WTC11 (cell line): ENCODE measurements at regions not wholly inside any gene's neighbourhood (a gene's known extent, or its start where the extent isn't known, plus 50 kb on each side); places are given as distances from the start of the nearest gene placed in this dataset.

Experiments used
- E2F1 ChIP-seq: sonication (generic); formaldehyde crosslinking; IDR thresholded peaks from 2 replicates; pipeline ENCODE4 v1.8.0; 2022; ENCODE audit warnings: mild to moderate bottlenecking, missing genetic modification reagents
- SMAD3 ChIP-seq: sonication (generic); formaldehyde crosslinking; IDR thresholded peaks from 2 replicates; pipeline ENCODE4 v1.8.0; 2022; ENCODE audit warnings: missing genetic modification reagents, mild to moderate bottlenecking, borderline replicate concordance
- SP1 ChIP-seq: sonication (generic); formaldehyde crosslinking; conservative IDR thresholded peaks from 2 replicates; pipeline ENCODE4 v1.8.1; 2022; ENCODE audit warnings: missing genetic modification reagents
- USF2 ChIP-seq: sonication (generic); formaldehyde crosslinking; IDR thresholded peaks from 2 replicates; pipeline ENCODE4 v1.8.1; 2023; ENCODE audit warnings: mild to moderate bottlenecking, missing genetic modification reagents, moderate library complexity
- TF ChIP-seq, protein P1 (sequence below): fragments of 200-600 bp; IDR thresholded peaks from 2 replicates; pipeline ENCODE4 v1.8.0; 2022; ENCODE audit warnings: antibody characterized with exemption

DNA sequence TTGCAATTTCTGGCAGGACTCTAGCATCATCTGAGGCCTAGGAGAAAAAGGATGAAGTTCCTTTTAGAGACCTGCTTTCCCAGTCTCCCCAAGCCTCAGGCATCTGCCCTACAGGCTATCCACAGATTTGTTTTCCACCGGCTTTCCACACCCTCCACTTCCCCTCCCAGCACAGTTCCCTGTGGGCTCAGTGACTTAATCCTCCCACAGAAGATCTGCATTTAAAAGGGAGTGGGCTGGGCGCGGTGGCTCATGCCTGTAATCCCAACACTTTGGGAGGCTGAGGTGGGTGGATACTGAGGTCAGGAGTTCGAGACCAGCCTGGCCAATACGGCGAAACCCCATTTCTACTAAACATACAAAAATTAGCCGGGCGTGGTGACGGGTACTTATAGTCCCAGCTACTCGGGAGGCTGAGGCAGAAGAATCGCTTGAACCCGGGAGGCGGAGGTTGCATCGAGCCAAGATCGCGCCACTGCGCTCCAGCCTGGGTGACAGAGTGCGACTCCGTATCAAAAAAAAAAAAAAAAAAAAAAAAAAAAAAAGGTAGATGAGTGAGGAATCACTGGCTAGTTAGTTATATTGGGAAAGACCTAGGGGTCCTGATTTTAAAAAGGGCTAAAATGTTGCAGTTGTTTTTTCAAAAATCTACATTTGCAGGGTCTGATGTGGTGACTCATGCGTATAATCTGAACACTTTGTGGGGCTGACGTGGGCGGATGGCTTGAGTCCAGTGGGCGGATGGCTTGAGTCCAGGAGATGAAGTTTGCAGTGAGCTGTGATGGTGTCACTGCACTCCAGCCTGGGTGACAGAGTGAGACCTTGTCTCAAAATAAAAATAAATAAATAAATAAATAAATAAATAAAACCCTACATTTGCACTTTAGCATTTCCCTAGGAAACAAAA, 119.5 kb downstream of the BAMBI start:
- TF ChIP-seq, protein P1, sequence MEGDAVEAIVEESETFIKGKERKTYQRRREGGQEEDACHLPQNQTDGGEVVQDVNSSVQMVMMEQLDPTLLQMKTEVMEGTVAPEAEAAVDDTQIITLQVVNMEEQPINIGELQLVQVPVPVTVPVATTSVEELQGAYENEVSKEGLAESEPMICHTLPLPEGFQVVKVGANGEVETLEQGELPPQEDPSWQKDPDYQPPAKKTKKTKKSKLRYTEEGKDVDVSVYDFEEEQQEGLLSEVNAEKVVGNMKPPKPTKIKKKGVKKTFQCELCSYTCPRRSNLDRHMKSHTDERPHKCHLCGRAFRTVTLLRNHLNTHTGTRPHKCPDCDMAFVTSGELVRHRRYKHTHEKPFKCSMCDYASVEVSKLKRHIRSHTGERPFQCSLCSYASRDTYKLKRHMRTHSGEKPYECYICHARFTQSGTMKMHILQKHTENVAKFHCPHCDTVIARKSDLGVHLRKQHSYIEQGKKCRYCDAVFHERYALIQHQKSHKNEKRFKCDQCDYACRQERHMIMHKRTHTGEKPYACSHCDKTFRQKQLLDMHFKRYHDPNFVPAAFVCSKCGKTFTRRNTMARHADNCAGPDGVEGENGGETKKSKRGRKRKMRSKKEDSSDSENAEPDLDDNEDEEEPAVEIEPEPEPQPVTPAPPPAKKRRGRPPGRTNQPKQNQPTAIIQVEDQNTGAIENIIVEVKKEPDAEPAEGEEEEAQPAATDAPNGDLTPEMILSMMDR: no peak
- TF ChIP-seq SP1 (CRISPR knock-in tag): no peak
- no peak for TF ChIP-seq E2F1 (CRISPR knock-in tag)
- no peak for TF ChIP-seq USF2 (CRISPR knock-in tag)
- no peak for TF ChIP-seq SMAD3 (CRISPR knock-in tag)
